ENCODE measurements at regions not wholly inside any gene's neighbourhood (a gene's known extent, or its start where the extent isn't known, plus 50 kb on each side); places are given as distances from the start of the nearest gene placed in this dataset.

- TF ChIP-seq CTCF (conservative IDR thresholded peaks at IDR 0.05) (no peak; the same call in 1 of the 2 replicates), ZFX (IDR thresholded peaks at IDR 0.05) (no peak)
These were observed 195.3 kb upstream of the USP25 start for GRCh38 chr21:15534450-15534886.

All from C4-2B (cell line).